GM21381 (cell line): ENCODE measurements at regions not wholly inside any gene's neighbourhood (a gene's known extent, or its start where the extent isn't known, plus 50 kb on each side); places are given as distances from the start of the nearest gene placed in this dataset.
"Not testable (repeated sequence)": the region's sequence is repeated elsewhere in the genome, so short reads cannot be mapped to it uniquely, and the experiment has no call there.

ENCODE experiments used
- ATAC-seq: cut with Tn5 transposase; IDR thresholded peaks from one replicate; pipeline ENCODE4 v1.9.1; 2021; ENCODE audit warnings: mild to moderate bottlenecking, moderate library complexity; ENCODE audit not compliant: unreplicated experiment

GRCh38 chr7:19537942-19538401 lies 170.9 kb downstream of the POLR1F start:
- no peak for ATAC-seq

GRCh38 chr7:19533266-19533665 lies 175.6 kb downstream of the POLR1F start:
- ATAC-seq = no peak

GRCh38 chr7:19530852-19531251 lies 178.0 kb downstream of the POLR1F start:
- ATAC-seq = no peak

- ATAC-seq = no peak
Observed at GRCh38 chr7:19530261-19530660, 178.6 kb downstream of the POLR1F start.

- no peak for ATAC-seq
Observed at GRCh38 chr7:19526639-19527038, 182.2 kb downstream of the POLR1F start.

- ATAC-seq = no peak
Observed at GRCh38 chr7:19522486-19522885, 186.4 kb downstream of the POLR1F start.

GRCh38 chr7:19520392-19520791 lies 188.4 kb downstream of the POLR1F start:
- no peak for ATAC-seq

- ATAC-seq = no peak
Observed at GRCh38 chr7:19519443-19520021, 189.3 kb downstream of the POLR1F start.

- ATAC-seq = not testable (repeated sequence)
Observed at GRCh38 chr7:19517546-19517945, 191.3 kb downstream of the POLR1F start.

- ATAC-seq = no peak
Observed at GRCh38 chr7:19508821-19509220, 200.0 kb downstream of the POLR1F start.

- no peak for ATAC-seq
Observed at GRCh38 chr7:19508124-19508523, 200.7 kb downstream of the POLR1F start.

- no peak for ATAC-seq
Observed at GRCh38 chr7:19491821-19492452, 216.9 kb downstream of the POLR1F start.

- ATAC-seq = no peak
Observed at GRCh38 chr7:19491371-19491770, 217.5 kb downstream of the POLR1F start.

GRCh38 chr7:19489162-19489820 lies 219.5 kb downstream of the POLR1F start:
- ATAC-seq = no peak

GRCh38 chr7:19488056-19488455 lies 220.8 kb downstream of the POLR1F start:
- no peak for ATAC-seq

- no peak for ATAC-seq
Observed at GRCh38 chr7:19482628-19483027, 226.2 kb downstream of the POLR1F start.

- no peak for ATAC-seq
Observed at GRCh38 chr7:19480383-19480782, 228.5 kb downstream of the POLR1F start.

GRCh38 chr7:19470031-19470430 lies 238.8 kb downstream of the POLR1F start:
- no peak for ATAC-seq

GRCh38 chr7:19465861-19466260 lies 243.0 kb downstream of the POLR1F start:
- no peak for ATAC-seq

- ATAC-seq = no peak
Observed at GRCh38 chr7:19464751-19465150, 244.1 kb downstream of the POLR1F start.

GRCh38 chr7:19464241-19464640 lies 244.6 kb downstream of the POLR1F start:
- ATAC-seq = no peak

GRCh38 chr7:19463581-19463980 lies 245.3 kb downstream of the POLR1F start:
- no peak for ATAC-seq
